ENCODE measurements at regions not wholly inside any gene's neighbourhood (a gene's known extent, or its start where the extent isn't known, plus 50 kb on each side); places are given as distances from the start of the nearest gene placed in this dataset.

GRCh38 chr18:71471963-71472725, 1072.0 kb downstream of the CBLN2 start:
- no peak overlapping the region for H3K4me3 ChIP-seq (ENCODE audit: low read length)
- H3K27me3 ChIP-seq (ENCODE audit: control insufficient read depth, insufficient read depth, low read length), result no peaks in the 10 kb centered on the region
- H3K36me3 ChIP-seq (ENCODE audit: control insufficient read depth, insufficient read depth, low read length), result no peaks in the 10 kb centered on the region
- H3K27ac ChIP-seq (ENCODE audit: low read length), result no peak overlapping the region
- no CpG with 5 or more reads among the region's 19 CpGs for WGBS (ENCODE audit: insufficient coverage, insufficient read length)
- H3K4me1 ChIP-seq (ENCODE audit: control insufficient read depth, insufficient read depth, low read length), result no peaks in the 10 kb centered on the region
- peaks cover 1% of the 10 kb centered on the region; the same call in 1 of the 2 replicates for H3K9me3 ChIP-seq (ENCODE audit: control insufficient read depth, insufficient read depth, low read length)
- DNase-seq (ENCODE audit: low read depth, low spot score), result no peak

DNA sequence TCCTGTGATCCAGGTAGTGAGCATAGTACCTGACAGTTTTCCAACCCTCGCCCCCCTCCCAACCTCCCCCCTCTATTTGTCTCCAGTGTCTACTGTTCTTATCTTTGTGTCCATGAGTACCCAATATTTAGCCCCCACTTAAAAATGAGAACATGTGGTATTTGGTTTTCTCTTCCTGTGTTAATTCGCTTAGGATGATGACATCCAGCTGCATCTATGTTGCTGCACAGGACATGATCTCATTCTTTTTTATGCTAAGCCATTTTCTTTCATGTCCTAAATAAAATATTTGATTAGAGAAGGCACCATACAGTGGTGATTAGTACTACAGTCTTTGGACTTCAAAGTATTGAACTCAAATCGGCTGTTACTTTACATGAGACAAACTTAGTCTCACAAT, 1087.9 kb downstream of the CBLN2 start:
- H3K9me3 ChIP-seq (ENCODE audit: control insufficient read depth, insufficient read depth, low read length), result peaks cover 1% of the 10 kb centered on the region; the same call in 1 of the 2 replicates
- H3K27me3 ChIP-seq (ENCODE audit: control insufficient read depth, insufficient read depth, low read length), result no peaks in the 10 kb centered on the region
- H3K4me3 ChIP-seq (ENCODE audit: low read length), result no peak overlapping the region
- no CpG with 5 or more reads among the region's 3 CpGs for WGBS (ENCODE audit: insufficient coverage, insufficient read length)
- no peaks in the 10 kb centered on the region for H3K4me1 ChIP-seq (ENCODE audit: control insufficient read depth, insufficient read depth, low read length)
- no peak for DNase-seq (ENCODE audit: low read depth, low spot score)
- H3K27ac ChIP-seq (ENCODE audit: low read length), result no peak overlapping the region
- no peaks in the 10 kb centered on the region for H3K36me3 ChIP-seq (ENCODE audit: control insufficient read depth, insufficient read depth, low read length)

GRCh38 chr18:71450257-71450656, 1093.9 kb downstream of the CBLN2 start:
- H3K27me3 ChIP-seq (ENCODE audit: control insufficient read depth, insufficient read depth, low read length), result no peaks in the 10 kb centered on the region
- H3K27ac ChIP-seq (ENCODE audit: low read length), result no peak overlapping the region
- H3K4me1 ChIP-seq (ENCODE audit: control insufficient read depth, insufficient read depth, low read length), result no peaks in the 10 kb centered on the region
- no peaks in the 10 kb centered on the region for H3K36me3 ChIP-seq (ENCODE audit: control insufficient read depth, insufficient read depth, low read length)
- no CpG with 5 or more reads among the region's 3 CpGs for WGBS (ENCODE audit: insufficient coverage, insufficient read length)
- peaks cover 2% of the 10 kb centered on the region; the same call in 1 of the 2 replicates for H3K9me3 ChIP-seq (ENCODE audit: control insufficient read depth, insufficient read depth, low read length)
- H3K4me3 ChIP-seq (ENCODE audit: low read length), result no peak overlapping the region
- DNase-seq (ENCODE audit: low read depth, low spot score), result no peak

DNA sequence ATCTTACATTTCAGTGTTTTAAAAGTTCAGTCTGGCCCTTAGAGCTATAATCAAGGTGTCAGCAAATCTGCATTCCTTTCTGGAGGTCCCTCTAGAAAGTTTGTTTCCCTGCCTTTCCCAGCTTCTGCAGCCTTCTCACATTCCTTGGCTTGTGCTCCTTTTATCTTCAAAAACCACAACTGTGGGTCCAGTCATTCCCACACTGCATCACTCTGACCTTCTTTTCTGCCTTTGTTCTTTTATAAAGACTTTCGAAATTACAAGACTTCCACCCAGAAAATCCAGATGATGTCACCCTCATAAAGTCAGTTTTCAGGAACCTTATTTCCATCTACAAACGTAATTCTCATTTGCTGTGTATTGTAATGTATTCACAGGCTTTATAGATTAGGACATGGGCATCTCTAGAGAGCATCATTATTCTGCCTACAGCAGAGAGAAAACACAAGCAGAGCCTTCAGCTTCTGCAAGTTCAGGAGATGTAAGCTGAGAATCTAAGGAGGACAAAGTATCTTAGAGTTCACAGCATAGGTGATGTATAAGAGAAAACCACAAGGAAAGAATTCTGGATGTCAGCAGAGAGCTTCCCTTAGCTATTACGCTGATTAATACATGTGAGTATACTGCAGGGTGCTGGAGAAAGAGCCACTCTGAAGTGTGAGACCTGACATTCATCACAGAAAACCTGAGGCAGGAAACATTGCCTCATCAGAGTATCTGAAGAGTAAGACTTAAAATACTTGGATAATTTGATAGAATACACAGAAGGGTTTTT, 1100.2 kb downstream of the CBLN2 start:
- DNase-seq (ENCODE audit: low read depth, low spot score), result no peak
- H3K27ac ChIP-seq (ENCODE audit: low read length), result no peak overlapping the region
- H3K27me3 ChIP-seq (ENCODE audit: control insufficient read depth, insufficient read depth, low read length), result no peaks in the 10 kb centered on the region
- no CpG with 5 or more reads among the region's 3 CpGs for WGBS (ENCODE audit: insufficient coverage, insufficient read length)
- no peaks in the 10 kb centered on the region for H3K4me1 ChIP-seq (ENCODE audit: control insufficient read depth, insufficient read depth, low read length)
- H3K4me3 ChIP-seq (ENCODE audit: low read length), result no peak overlapping the region
- no peaks in the 10 kb centered on the region for H3K36me3 ChIP-seq (ENCODE audit: control insufficient read depth, insufficient read depth, low read length)
- H3K9me3 ChIP-seq (ENCODE audit: control insufficient read depth, insufficient read depth, low read length), result peaks cover 5% of the 10 kb centered on the region

DNA sequence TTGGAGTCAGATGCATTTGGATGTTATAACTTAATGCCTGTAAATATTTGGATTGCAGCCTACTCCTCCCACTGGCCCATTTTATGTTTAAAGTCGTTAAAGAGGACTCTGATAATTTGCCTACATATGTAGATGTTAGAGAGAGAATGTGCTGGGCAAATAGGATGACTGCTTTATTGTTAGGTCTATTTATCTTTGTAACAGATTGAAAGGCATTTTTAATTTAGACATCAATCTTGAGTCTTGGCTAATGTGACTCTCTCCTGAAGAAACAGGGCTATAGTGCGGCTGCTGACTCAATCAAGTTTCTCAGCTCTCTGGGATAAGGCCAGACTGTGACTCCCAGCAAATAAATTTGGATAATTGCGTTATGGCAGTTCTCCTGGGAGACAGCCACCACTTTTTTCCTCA, 1101.4 kb downstream of the CBLN2 start:
- WGBS (ENCODE audit: insufficient coverage, insufficient read length), result no CpG with 5 or more reads among the region's 3 CpGs

GRCh38 chr18:71441156-71441555, 1103.0 kb downstream of the CBLN2 start:
- H3K4me1 ChIP-seq (ENCODE audit: control insufficient read depth, insufficient read depth, low read length), result no peaks in the 10 kb centered on the region
- no peak overlapping the region for H3K27ac ChIP-seq (ENCODE audit: low read length)
- H3K36me3 ChIP-seq (ENCODE audit: control insufficient read depth, insufficient read depth, low read length), result no peaks in the 10 kb centered on the region
- no CpG with 5 or more reads among the region's 4 CpGs for WGBS (ENCODE audit: insufficient coverage, insufficient read length)
- H3K27me3 ChIP-seq (ENCODE audit: control insufficient read depth, insufficient read depth, low read length), result no peaks in the 10 kb centered on the region
- H3K9me3 ChIP-seq (ENCODE audit: control insufficient read depth, insufficient read depth, low read length), result peaks cover 4% of the 10 kb centered on the region
- H3K4me3 ChIP-seq (ENCODE audit: low read length), result no peak overlapping the region
- DNase-seq (ENCODE audit: low read depth, low spot score), result no peak

More for the DNA sequence above, 1101.4 kb downstream of the CBLN2 start:
- Histone ChIP-seq H3K9me3 (ENCODE audit: control insufficient read depth, insufficient read depth, low read length) (peaks cover 6% of the 10 kb centered on the region), H3K27ac (ENCODE audit: low read length) (no peak overlapping the region), H3K4me1 (ENCODE audit: control insufficient read depth, insufficient read depth, low read length) (no peaks in the 10 kb centered on the region), H3K4me3 (ENCODE audit: low read length) (no peak overlapping the region), H3K36me3 (ENCODE audit: control insufficient read depth, insufficient read depth, low read length) (no peaks in the 10 kb centered on the region), H3K27me3 (ENCODE audit: control insufficient read depth, insufficient read depth, low read length) (no peaks in the 10 kb centered on the region)
- no peak for DNase-seq (ENCODE audit: low read depth, low spot score)

- H3K4me3 ChIP-seq (ENCODE audit: low read length), result no peak overlapping the region
- H3K27ac ChIP-seq (ENCODE audit: low read length), result no peak overlapping the region
- no peaks in the 10 kb centered on the region for H3K36me3 ChIP-seq (ENCODE audit: control insufficient read depth, insufficient read depth, low read length)
- H3K4me1 ChIP-seq (ENCODE audit: control insufficient read depth, insufficient read depth, low read length), result no peaks in the 10 kb centered on the region
- WGBS (ENCODE audit: insufficient coverage, insufficient read length), result no CpG with 5 or more reads among the region's 2 CpGs
- no peak for DNase-seq (ENCODE audit: low read depth, low spot score)
- peaks cover 4% of the 10 kb centered on the region for H3K9me3 ChIP-seq (ENCODE audit: control insufficient read depth, insufficient read depth, low read length)
- no peaks in the 10 kb centered on the region for H3K27me3 ChIP-seq (ENCODE audit: control insufficient read depth, insufficient read depth, low read length)
These were observed 1106.6 kb downstream of the CBLN2 start for GRCh38 chr18:71437511-71437910.

GRCh38 chr18:71433373-71433772, 1110.8 kb downstream of the CBLN2 start:
- no CpG with 5 or more reads among the region's 2 CpGs for WGBS (ENCODE audit: insufficient coverage, insufficient read length)
- Histone ChIP-seq H3K27ac (ENCODE audit: low read length) (no peak overlapping the region), H3K4me1 (ENCODE audit: control insufficient read depth, insufficient read depth, low read length) (no peaks in the 10 kb centered on the region), H3K27me3 (ENCODE audit: control insufficient read depth, insufficient read depth, low read length) (no peaks in the 10 kb centered on the region), H3K36me3 (ENCODE audit: control insufficient read depth, insufficient read depth, low read length) (no peaks in the 10 kb centered on the region), H3K4me3 (ENCODE audit: low read length) (no peak overlapping the region), H3K9me3 (ENCODE audit: control insufficient read depth, insufficient read depth, low read length) (peaks cover 4% of the 10 kb centered on the region)
- DNase-seq (ENCODE audit: low read depth, low spot score), result no peak

- Histone ChIP-seq H3K36me3 (ENCODE audit: control insufficient read depth, insufficient read depth, low read length) (no peaks in the 10 kb centered on the region), H3K4me1 (ENCODE audit: control insufficient read depth, insufficient read depth, low read length) (no peaks in the 10 kb centered on the region), H3K9me3 (ENCODE audit: control insufficient read depth, insufficient read depth, low read length) (peaks cover 4% of the 10 kb centered on the region; the same call in 1 of the 2 replicates), H3K27ac (ENCODE audit: low read length) (no peak overlapping the region), H3K4me3 (ENCODE audit: low read length) (no peak overlapping the region), H3K27me3 (ENCODE audit: control insufficient read depth, insufficient read depth, low read length) (no peaks in the 10 kb centered on the region)
- no peak for DNase-seq (ENCODE audit: low read depth, low spot score)
These were observed 1112.5 kb downstream of the CBLN2 start for GRCh38 chr18:71431689-71432088.

DNA sequence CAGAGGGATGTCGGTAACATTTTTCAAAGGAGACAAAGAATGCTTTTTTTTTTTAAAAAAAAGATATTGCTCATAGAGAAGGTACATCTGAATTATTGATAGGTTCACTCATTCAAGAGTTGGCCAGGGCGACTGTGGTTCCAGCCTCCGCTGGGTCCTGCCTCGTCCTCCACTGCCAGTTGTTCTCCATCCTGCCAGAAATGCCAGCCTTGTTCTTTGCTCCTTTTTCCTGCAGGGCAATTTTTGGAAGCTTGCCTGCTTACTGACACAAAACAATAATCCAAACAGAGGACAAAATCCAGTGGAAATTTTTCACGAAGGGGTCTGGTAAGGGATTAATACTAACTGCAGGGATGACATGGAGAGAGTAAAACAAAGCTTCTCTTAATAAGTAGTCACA, 1113.0 kb downstream of the CBLN2 start:
- H3K36me3 ChIP-seq (ENCODE audit: control insufficient read depth, insufficient read depth, low read length), result no peaks in the 10 kb centered on the region
- no peaks in the 10 kb centered on the region for H3K4me1 ChIP-seq (ENCODE audit: control insufficient read depth, insufficient read depth, low read length)
- DNase-seq (ENCODE audit: low read depth, low spot score), result no peak
- no peak overlapping the region for H3K4me3 ChIP-seq (ENCODE audit: low read length)
- H3K27me3 ChIP-seq (ENCODE audit: control insufficient read depth, insufficient read depth, low read length), result no peaks in the 10 kb centered on the region
- no peak overlapping the region for H3K27ac ChIP-seq (ENCODE audit: low read length)
- H3K9me3 ChIP-seq (ENCODE audit: control insufficient read depth, insufficient read depth, low read length), result peaks cover 4% of the 10 kb centered on the region; the same call in 1 of the 2 replicates
- no CpG with 5 or more reads among the region's 5 CpGs for WGBS (ENCODE audit: insufficient coverage, insufficient read length)
